Glutamatergic neuron (in vitro differentiated cells): ENCODE measurements at regions not wholly inside any gene's neighbourhood (a gene's known extent, or its start where the extent isn't known, plus 50 kb on each side); places are given as distances from the start of the nearest gene placed in this dataset.

Source experiments
- DNase-seq: peaks from one replicate; pipeline ENCODE4 v3.0.0; 2022
- H3K27ac Mint-ChIP-seq: one replicate; pipeline ENCODE4 v1.8.0; 2020; ENCODE audit warnings: mild to moderate bottlenecking, mixed read lengths, inconsistent platforms; ENCODE audit not compliant: unreplicated experiment
- H3K27me3 Mint-ChIP-seq: one replicate; pipeline ENCODE4 v1.8.0; 2020; ENCODE audit warnings: mild to moderate bottlenecking, moderate library complexity, mixed read lengths, inconsistent platforms; ENCODE audit not compliant: unreplicated experiment
- H3K36me3 Mint-ChIP-seq: one replicate; pipeline ENCODE4 v1.8.0; 2020; ENCODE audit warnings: mild to moderate bottlenecking, mixed read lengths, inconsistent platforms; ENCODE audit not compliant: unreplicated experiment
- H3K4me1 Mint-ChIP-seq: one replicate; pipeline ENCODE4 v1.8.0; 2020; ENCODE audit warnings: mild to moderate bottlenecking, low read depth, mixed read lengths, inconsistent platforms; ENCODE audit not compliant: unreplicated experiment
- H3K4me3 Mint-ChIP-seq: one replicate; pipeline ENCODE4 v1.8.0; 2020; ENCODE audit warnings: mild to moderate bottlenecking, mixed read lengths, inconsistent platforms; ENCODE audit not compliant: unreplicated experiment
- H3K9me3 Mint-ChIP-seq: one replicate; pipeline ENCODE4 v1.8.0; 2020; ENCODE audit warnings: mild to moderate bottlenecking, moderate library complexity, mixed read lengths, inconsistent platforms; ENCODE audit not compliant: unreplicated experiment
- CTCF ChIP-seq: fragments of 200-600 bp; sonication (generic); IDR thresholded peaks from one replicate; pipeline ENCODE4 v1.5.0; 2021; ENCODE audit not compliant: partially characterized antibody, unreplicated experiment

- Mint-ChIP-seq H3K4me1 (peaks cover 65% of the 10 kb centered on the region), H3K27me3 (no peaks in the 10 kb centered on the region), H3K36me3 (no peaks in the 10 kb centered on the region), H3K9me3 (peaks cover 4% of the 10 kb centered on the region), H3K4me3 (peak overlapping the region; percentile 1), H3K27ac (peak overlapping the region; percentile 49)
- TF ChIP-seq CTCF: no peak
- no peak for DNase-seq
Measured at GRCh38 chr1:232524056-232524455, 105.9 kb downstream of the SIPA1L2 start.

- H3K27me3 Mint-ChIP-seq: peaks cover 3% of the 10 kb centered on the region
- no peaks in the 10 kb centered on the region for H3K36me3 Mint-ChIP-seq
- TF ChIP-seq CTCF: no peak
- no peak for DNase-seq
- H3K27ac Mint-ChIP-seq: peak overlapping the region; percentile 25
- peaks cover 4% of the 10 kb centered on the region for H3K9me3 Mint-ChIP-seq
- no peak overlapping the region for H3K4me3 Mint-ChIP-seq
- H3K4me1 Mint-ChIP-seq: peaks cover 67% of the 10 kb centered on the region
Measured at GRCh38 chr1:232522189-232522588, 107.7 kb downstream of the SIPA1L2 start.

- DNase-seq: no peak
- Mint-ChIP-seq H3K4me1 (peaks cover 62% of the 10 kb centered on the region), H3K27me3 (peaks cover 3% of the 10 kb centered on the region), H3K4me3 (no peak overlapping the region), H3K27ac (peak overlapping the region; percentile 25), H3K9me3 (peaks cover 4% of the 10 kb centered on the region), H3K36me3 (no peaks in the 10 kb centered on the region)
- TF ChIP-seq CTCF: no peak
Measured at GRCh38 chr1:232521660-232522059, 108.3 kb downstream of the SIPA1L2 start.

- Mint-ChIP-seq H3K27ac (no peak overlapping the region), H3K4me3 (no peak overlapping the region), H3K9me3 (peaks cover 4% of the 10 kb centered on the region), H3K4me1 (peaks cover 49% of the 10 kb centered on the region), H3K36me3 (peaks cover 17% of the 10 kb centered on the region), H3K27me3 (peaks cover 6% of the 10 kb centered on the region)
- no peak for DNase-seq
- no peak for TF ChIP-seq CTCF
Measured at GRCh38 chr1:232519186-232519585, 110.7 kb downstream of the SIPA1L2 start.

- DNase-seq: no peak
- peaks cover 21% of the 10 kb centered on the region for H3K36me3 Mint-ChIP-seq
- no peak for TF ChIP-seq CTCF
- no peak overlapping the region for H3K4me3 Mint-ChIP-seq
- H3K27ac Mint-ChIP-seq: peak overlapping the region; percentile 62
- peaks cover 6% of the 10 kb centered on the region for H3K9me3 Mint-ChIP-seq
- H3K27me3 Mint-ChIP-seq: peaks cover 6% of the 10 kb centered on the region
- H3K4me1 Mint-ChIP-seq: peaks cover 47% of the 10 kb centered on the region
Measured at GRCh38 chr1:232518349-232518748, 111.6 kb downstream of the SIPA1L2 start.
